ENCODE measurements at regions not wholly inside any gene's neighbourhood (a gene's known extent, or its start where the extent isn't known, plus 50 kb on each side); places are given as distances from the start of the nearest gene placed in this dataset.

DNA sequence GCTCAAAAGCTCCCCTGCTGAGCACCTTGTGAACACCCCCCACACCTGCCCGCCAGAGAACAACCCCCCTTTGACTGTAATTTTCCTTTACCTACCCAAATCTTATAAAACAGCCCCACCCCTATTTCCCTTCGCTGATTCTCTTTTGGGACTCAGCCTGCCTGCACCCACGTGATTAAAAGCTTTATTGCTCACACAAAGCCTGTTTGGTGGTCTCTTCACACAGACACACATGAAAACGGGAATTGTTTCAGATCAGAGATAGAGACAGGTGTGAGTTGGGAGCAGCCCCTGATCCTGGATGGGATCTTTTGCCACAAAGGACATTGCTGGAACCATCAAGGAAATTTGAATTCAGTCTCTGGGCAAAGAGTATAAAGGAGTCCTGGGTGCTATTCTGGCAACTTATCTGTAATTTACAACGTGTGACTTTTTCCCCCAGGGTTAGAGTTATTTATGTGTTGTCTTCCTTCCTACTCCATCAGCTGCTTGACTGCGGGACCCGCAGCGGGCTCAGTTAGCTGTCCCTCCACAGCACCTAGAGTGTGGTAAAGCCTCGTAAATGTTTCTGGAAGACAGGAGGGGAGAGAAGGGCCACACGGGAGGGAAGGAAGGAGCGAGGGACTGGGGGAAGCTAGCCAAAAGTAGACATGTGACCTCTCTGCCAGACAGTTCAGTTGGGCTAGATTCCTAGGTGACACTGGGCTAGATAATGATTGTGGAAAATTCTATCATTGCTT, 437.0 kb downstream of the ZNF608 start:
- Histone ChIP-seq H3K36me3 (ENCODE audit: control insufficient read depth, insufficient read depth, low read length) (no peaks in the 10 kb centered on the region), H3K27ac (ENCODE audit: low read length) (no peak overlapping the region), H3K4me1 (ENCODE audit: control insufficient read depth, insufficient read depth, low read length) (no peaks in the 10 kb centered on the region), H3K27me3 (ENCODE audit: control insufficient read depth, insufficient read depth, low read length) (no peaks in the 10 kb centered on the region), H3K9me3 (replicated peaks; ENCODE audit: control insufficient read depth, low read depth, low read length) (no peaks in the 10 kb centered on the region), H3K4me3 (ENCODE audit: low read length) (no peak overlapping the region)
- WGBS (ENCODE audit: insufficient coverage), result 32% methylated on average over 4 of the region's 11 CpGs
- DNase-seq, result no peak

- Histone ChIP-seq H3K9me3 (replicated peaks; ENCODE audit: control insufficient read depth, low read depth, low read length) (no peaks in the 10 kb centered on the region), H3K36me3 (ENCODE audit: control insufficient read depth, insufficient read depth, low read length) (no peaks in the 10 kb centered on the region), H3K27me3 (ENCODE audit: control insufficient read depth, insufficient read depth, low read length) (no peaks in the 10 kb centered on the region), H3K4me3 (ENCODE audit: low read length) (no peak overlapping the region), H3K27ac (ENCODE audit: low read length) (no peak overlapping the region), H3K4me1 (ENCODE audit: control insufficient read depth, insufficient read depth, low read length) (no peaks in the 10 kb centered on the region)
- WGBS (ENCODE audit: insufficient coverage), result no CpG with 5 or more reads among the region's 1 CpG
- DNase-seq, result peak; percentile 65
These were observed 443.1 kb downstream of the ZNF608 start for GRCh38 chr5:124303366-124303765.

DNA sequence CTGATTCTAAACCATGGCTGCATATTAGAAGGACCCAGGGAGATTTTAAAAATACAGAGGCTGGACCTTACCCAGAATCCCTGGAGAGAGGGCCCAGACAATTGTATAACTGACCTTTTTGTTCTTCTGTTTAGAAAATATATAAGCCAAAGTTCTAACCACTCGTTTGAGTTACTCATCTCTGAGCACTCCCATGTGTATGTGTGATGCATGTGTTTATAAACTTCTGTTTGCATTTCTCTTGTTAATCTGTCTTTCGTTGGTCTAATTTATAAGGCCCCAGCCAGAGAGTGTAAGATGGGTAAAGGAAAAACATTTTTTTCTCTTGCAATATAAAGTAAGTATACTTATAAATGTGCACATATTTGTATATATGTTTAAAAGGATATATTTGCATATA, 443.9 kb downstream of the ZNF608 start:
- no peaks in the 10 kb centered on the region for H3K9me3 ChIP-seq (replicated peaks; ENCODE audit: control insufficient read depth, low read depth, low read length)
- WGBS (ENCODE audit: insufficient coverage), result no CpG with 5 or more reads among the region's 2 CpGs
- no peaks in the 10 kb centered on the region for H3K4me1 ChIP-seq (ENCODE audit: control insufficient read depth, insufficient read depth, low read length)
- H3K27me3 ChIP-seq (ENCODE audit: control insufficient read depth, insufficient read depth, low read length), result no peaks in the 10 kb centered on the region
- H3K36me3 ChIP-seq (ENCODE audit: control insufficient read depth, insufficient read depth, low read length), result no peaks in the 10 kb centered on the region
- no peak overlapping the region for H3K27ac ChIP-seq (ENCODE audit: low read length)
- DNase-seq, result peak; percentile 43
- no peak overlapping the region for H3K4me3 ChIP-seq (ENCODE audit: low read length)

- WGBS (ENCODE audit: insufficient coverage), result no CpG with 5 or more reads among the region's 2 CpGs
These were observed 444.6 kb downstream of the ZNF608 start for GRCh38 chr5:124301850-124302249.

GRCh38 chr5:124300815-124301621, 445.4 kb downstream of the ZNF608 start:
- Histone ChIP-seq H3K27ac (ENCODE audit: low read length) (no peak overlapping the region), H3K9me3 (replicated peaks; ENCODE audit: control insufficient read depth, low read depth, low read length) (no peaks in the 10 kb centered on the region), H3K4me3 (ENCODE audit: low read length) (no peak overlapping the region), H3K36me3 (ENCODE audit: control insufficient read depth, insufficient read depth, low read length) (no peaks in the 10 kb centered on the region), H3K27me3 (ENCODE audit: control insufficient read depth, insufficient read depth, low read length) (no peaks in the 10 kb centered on the region), H3K4me1 (ENCODE audit: control insufficient read depth, insufficient read depth, low read length) (no peaks in the 10 kb centered on the region)
- DNase-seq, result no peak
- WGBS (ENCODE audit: insufficient coverage), result no CpG with 5 or more reads among the region's 13 CpGs

More at GRCh38 chr5:124301850-124302249, 444.6 kb downstream of the ZNF608 start:
- DNase-seq, result no peak
- Histone ChIP-seq H3K9me3 (replicated peaks; ENCODE audit: control insufficient read depth, low read depth, low read length) (no peaks in the 10 kb centered on the region), H3K27ac (ENCODE audit: low read length) (no peak overlapping the region), H3K4me1 (ENCODE audit: control insufficient read depth, insufficient read depth, low read length) (no peaks in the 10 kb centered on the region), H3K27me3 (ENCODE audit: control insufficient read depth, insufficient read depth, low read length) (no peaks in the 10 kb centered on the region), H3K4me3 (ENCODE audit: low read length) (no peak overlapping the region), H3K36me3 (ENCODE audit: control insufficient read depth, insufficient read depth, low read length) (no peaks in the 10 kb centered on the region)

- no peak for DNase-seq
These were observed 448.6 kb downstream of the ZNF608 start for GRCh38 chr5:124297826-124298225.

GRCh38 chr5:124292322-124292855, 454.1 kb downstream of the ZNF608 start:
- no peak for DNase-seq
- H3K36me3 ChIP-seq (ENCODE audit: control insufficient read depth, insufficient read depth, low read length), result no peaks in the 10 kb centered on the region
- no peak overlapping the region for H3K27ac ChIP-seq (ENCODE audit: low read length)
- H3K4me1 ChIP-seq (ENCODE audit: control insufficient read depth, insufficient read depth, low read length), result peaks cover 12% of the 10 kb centered on the region
- H3K4me3 ChIP-seq (ENCODE audit: low read length), result no peak overlapping the region
- no peaks in the 10 kb centered on the region for H3K9me3 ChIP-seq (replicated peaks; ENCODE audit: control insufficient read depth, low read depth, low read length)
- no peaks in the 10 kb centered on the region for H3K27me3 ChIP-seq (ENCODE audit: control insufficient read depth, insufficient read depth, low read length)
- 88% methylated on average over 5 of the region's 7 CpGs for WGBS (ENCODE audit: insufficient coverage)

More at GRCh38 chr5:124297826-124298225, 448.6 kb downstream of the ZNF608 start:
- Histone ChIP-seq H3K4me1 (ENCODE audit: control insufficient read depth, insufficient read depth, low read length) (no peaks in the 10 kb centered on the region), H3K27me3 (ENCODE audit: control insufficient read depth, insufficient read depth, low read length) (no peaks in the 10 kb centered on the region), H3K9me3 (replicated peaks; ENCODE audit: control insufficient read depth, low read depth, low read length) (no peaks in the 10 kb centered on the region), H3K27ac (ENCODE audit: low read length) (no peak overlapping the region), H3K36me3 (ENCODE audit: control insufficient read depth, insufficient read depth, low read length) (no peaks in the 10 kb centered on the region), H3K4me3 (ENCODE audit: low read length) (no peak overlapping the region)
- 55% methylated on average over 2 of the region's 3 CpGs for WGBS (ENCODE audit: insufficient coverage)

GRCh38 chr5:124289641-124290311, 456.7 kb downstream of the ZNF608 start:
- DNase-seq, result peak; percentile 70
- Histone ChIP-seq H3K9me3 (replicated peaks; ENCODE audit: control insufficient read depth, low read depth, low read length) (no peaks in the 10 kb centered on the region), H3K36me3 (ENCODE audit: control insufficient read depth, insufficient read depth, low read length) (no peaks in the 10 kb centered on the region), H3K4me3 (ENCODE audit: low read length) (no peak overlapping the region), H3K4me1 (ENCODE audit: control insufficient read depth, insufficient read depth, low read length) (peaks cover 12% of the 10 kb centered on the region), H3K27me3 (ENCODE audit: control insufficient read depth, insufficient read depth, low read length) (no peaks in the 10 kb centered on the region), H3K27ac (ENCODE audit: low read length) (peak overlapping the region; percentile 47)
- 50% methylated on average over 1 of the region's 2 CpGs for WGBS (ENCODE audit: insufficient coverage)

- no peaks in the 10 kb centered on the region for H3K36me3 ChIP-seq (ENCODE audit: control insufficient read depth, insufficient read depth, low read length)
- H3K27ac ChIP-seq (ENCODE audit: low read length), result no peak overlapping the region
- H3K27me3 ChIP-seq (ENCODE audit: control insufficient read depth, insufficient read depth, low read length), result no peaks in the 10 kb centered on the region
- peaks cover 12% of the 10 kb centered on the region for H3K4me1 ChIP-seq (ENCODE audit: control insufficient read depth, insufficient read depth, low read length)
- 30% methylated on average over 1 of the region's 4 CpGs for WGBS (ENCODE audit: insufficient coverage)
- no peak overlapping the region for H3K4me3 ChIP-seq (ENCODE audit: low read length)
- peak; percentile 78 for DNase-seq
- no peaks in the 10 kb centered on the region for H3K9me3 ChIP-seq (replicated peaks; ENCODE audit: control insufficient read depth, low read depth, low read length)
These were observed 457.3 kb downstream of the ZNF608 start for GRCh38 chr5:124289130-124289529.

GRCh38 chr5:124287813-124288212, 458.6 kb downstream of the ZNF608 start:
- 67% methylated on average over 1 of the region's 3 CpGs for WGBS (ENCODE audit: insufficient coverage)
- Histone ChIP-seq H3K4me1 (ENCODE audit: control insufficient read depth, insufficient read depth, low read length) (peaks cover 12% of the 10 kb centered on the region), H3K27me3 (ENCODE audit: control insufficient read depth, insufficient read depth, low read length) (no peaks in the 10 kb centered on the region), H3K36me3 (ENCODE audit: control insufficient read depth, insufficient read depth, low read length) (no peaks in the 10 kb centered on the region), H3K4me3 (ENCODE audit: low read length) (no peak overlapping the region), H3K9me3 (replicated peaks; ENCODE audit: control insufficient read depth, low read depth, low read length) (no peaks in the 10 kb centered on the region), H3K27ac (ENCODE audit: low read length) (no peak overlapping the region)
- DNase-seq, result no peak

All from muscle of leg (tissue), 3 donors.